Endothelial cell of hepatic sinusoid (primary cell): ENCODE measurements at regions not wholly inside any gene's neighbourhood (a gene's known extent, or its start where the extent isn't known, plus 50 kb on each side); places are given as distances from the start of the nearest gene placed in this dataset.

Experiments
- in situ Hi-C: cut with HindIII; loops from 2 replicates; pipeline ENCODE4 v1.10.0; 2017; ENCODE audit warnings: low sequenced_read_pairs

- in situ Hi-C loops = no loop called here
These were observed 363.9 kb downstream of the MID1IP1 start for GRCh38 chrX:39165185-39165584.

GRCh38 chrX:39165773-39166172 is 364.5 kb downstream of the MID1IP1 start:
- in situ Hi-C loops = no loop called here

- in situ Hi-C loops = no loop called here
These were observed 366.5 kb downstream of the MID1IP1 start for GRCh38 chrX:39167791-39168190.

GRCh38 chrX:39168609-39169008 is 367.4 kb downstream of the MID1IP1 start:
- in situ Hi-C loops = no loop called here

- in situ Hi-C loops = no loop called here
These were observed 368.7 kb downstream of the MID1IP1 start for GRCh38 chrX:39169976-39170375.

GRCh38 chrX:39170464-39170863 is 369.2 kb downstream of the MID1IP1 start:
- in situ Hi-C loops = no loop called here

GRCh38 chrX:39171686-39172085 is 370.4 kb downstream of the MID1IP1 start:
- in situ Hi-C loops = no loop called here

GRCh38 chrX:39174241-39174771 is 373.0 kb downstream of the MID1IP1 start:
- in situ Hi-C loops = no loop called here

- in situ Hi-C loops = no loop called here
These were observed 373.6 kb downstream of the MID1IP1 start for GRCh38 chrX:39174772-39175417.

GRCh38 chrX:39175418-39176057 is 374.3 kb downstream of the MID1IP1 start:
- in situ Hi-C loops = no loop called here

GRCh38 chrX:39176105-39176504 is 374.8 kb downstream of the MID1IP1 start:
- in situ Hi-C loops = no loop called here

GRCh38 chrX:39189431-39189830 is 388.2 kb downstream of the MID1IP1 start:
- in situ Hi-C loops = no loop called here

GRCh38 chrX:39194673-39195072 is 393.4 kb downstream of the MID1IP1 start:
- in situ Hi-C loops = no loop called here

GRCh38 chrX:39195156-39195555 is 393.9 kb downstream of the MID1IP1 start:
- in situ Hi-C loops = no loop called here

- in situ Hi-C loops = no loop called here
These were observed 395.2 kb downstream of the MID1IP1 start for GRCh38 chrX:39196192-39197102.

- in situ Hi-C loops = no loop called here
These were observed 398.2 kb downstream of the MID1IP1 start for GRCh38 chrX:39199429-39199828.

- in situ Hi-C loops = no loop called here
These were observed 400.2 kb downstream of the MID1IP1 start for GRCh38 chrX:39201305-39201990.

- in situ Hi-C loops = no loop called here
These were observed 401.4 kb downstream of the MID1IP1 start for GRCh38 chrX:39202641-39203040.

- in situ Hi-C loops = no loop called here
These were observed 402.2 kb downstream of the MID1IP1 start for GRCh38 chrX:39203427-39203826.

GRCh38 chrX:39204353-39204752 is 403.1 kb downstream of the MID1IP1 start:
- in situ Hi-C loops = no loop called here

- in situ Hi-C loops = no loop called here
These were observed 403.7 kb downstream of the MID1IP1 start for GRCh38 chrX:39204945-39205344.
